ENCODE measurements at regions not wholly inside any gene's neighbourhood (a gene's known extent, or its start where the extent isn't known, plus 50 kb on each side); places are given as distances from the start of the nearest gene placed in this dataset.

- H3K4me3 Mint-ChIP-seq = no peak overlapping the region
- H3K27ac ChIP-seq (ENCODE audit: insufficient read length, low read depth, low read length) = no peak overlapping the region
- no CpG with 5 or more reads among the region's 3 CpGs for WGBS (ENCODE audit: extremely low coverage, insufficient read length, low lambda C conversion rate)
Measured at GRCh38 chr11:86749376-86749775, 51.0 kb upstream of the PRSS23 start.

More at GRCh38 chr11:86749376-86749775, 51.0 kb upstream of the PRSS23 start:
- Histone ChIP-seq H3K56ac (ENCODE audit: insufficient read length, low read depth, low read length) (no peak overlapping the region), H4K8ac (replicated peaks; ENCODE audit: insufficient read length, low read depth, low read length) (no peak overlapping the region), H3K14ac (ENCODE audit: insufficient read depth, low read length) (no peak overlapping the region), H3T11ph (ENCODE audit: low read length) (no peak overlapping the region), H3K4me1 (ENCODE audit: insufficient read depth, low read length) (no peaks in the 10 kb centered on the region), H2BK15ac (ENCODE audit: low read depth, low read length) (no peak overlapping the region), H3K9me3 (ENCODE audit: control insufficient read depth, low read depth, low read length) (no peaks in the 10 kb centered on the region), H4K91ac (ENCODE audit: insufficient read length, low read depth, low read length) (no peak overlapping the region), H3K4ac (ENCODE audit: low read depth, low read length) (no peak overlapping the region), H3K23ac (ENCODE audit: insufficient read length, low read depth, low read length) (no peak overlapping the region), H2BK120ac (ENCODE audit: low read depth, low read length, poor library complexity, severe bottlenecking) (no peak overlapping the region), H3K23me2 (ENCODE audit: insufficient read length, low read depth, low read length, poor library complexity, severe bottlenecking) (no peaks in the 10 kb centered on the region), H2BK5ac (ENCODE audit: insufficient read length, low read length) (no peak overlapping the region), H3K9ac (ENCODE audit: extremely low read depth, insufficient read length, low read length) (no peak overlapping the region), H2AFZ (ENCODE audit: low read length) (no peak overlapping the region), H2BK12ac (ENCODE audit: insufficient read length, low read depth, low read length) (no peak overlapping the region), H3K4me2 (ENCODE audit: insufficient read depth, insufficient read length, low read length) (no peak overlapping the region), H3K27me3 (ENCODE audit: insufficient read depth, low read length) (no peaks in the 10 kb centered on the region), H4K5ac (ENCODE audit: insufficient read length, low read depth, low read length) (no peak overlapping the region), H2BK20ac (ENCODE audit: low read depth, low read length, poor library complexity, severe bottlenecking) (no peak overlapping the region), H2AK5ac (ENCODE audit: insufficient read length, low read length) (no peak overlapping the region), H4K20me1 (ENCODE audit: control insufficient read depth, insufficient read depth, insufficient read length) (no peaks in the 10 kb centered on the region), H3K18ac (ENCODE audit: insufficient read length, low read depth, low read length) (no peak overlapping the region), H3K79me1 (ENCODE audit: insufficient read depth, low read depth, low read length, poor library complexity, severe bottlenecking) (no peaks in the 10 kb centered on the region), H3K79me2 (ENCODE audit: insufficient read depth, low read length) (no peaks in the 10 kb centered on the region)
- no peak overlapping the region for H3K27ac Mint-ChIP-seq
- peaks cover 2 to 6% of the 10 kb centered on the region in 2 experiments; a peak in 2 of 4 replicates for H3K4me1 Mint-ChIP-seq
- DNase-seq = peak; percentile 45
- H3K9me3 Mint-ChIP-seq = no peaks in the 10 kb centered on the region; a peak in 1 of 5 replicates
- no peaks in the 10 kb centered on the region; a peak in 2 of 7 replicates for H3K36me3 Mint-ChIP-seq (ENCODE audit: insufficient read depth in 1 of 3, low read depth in 3 of 3)
- H3K27me3 Mint-ChIP-seq (ENCODE audit: low read depth) = peaks cover 2% of the 10 kb centered on the region; the same call in 1 of the 2 replicates
- TF ChIP-seq, protein P1, sequence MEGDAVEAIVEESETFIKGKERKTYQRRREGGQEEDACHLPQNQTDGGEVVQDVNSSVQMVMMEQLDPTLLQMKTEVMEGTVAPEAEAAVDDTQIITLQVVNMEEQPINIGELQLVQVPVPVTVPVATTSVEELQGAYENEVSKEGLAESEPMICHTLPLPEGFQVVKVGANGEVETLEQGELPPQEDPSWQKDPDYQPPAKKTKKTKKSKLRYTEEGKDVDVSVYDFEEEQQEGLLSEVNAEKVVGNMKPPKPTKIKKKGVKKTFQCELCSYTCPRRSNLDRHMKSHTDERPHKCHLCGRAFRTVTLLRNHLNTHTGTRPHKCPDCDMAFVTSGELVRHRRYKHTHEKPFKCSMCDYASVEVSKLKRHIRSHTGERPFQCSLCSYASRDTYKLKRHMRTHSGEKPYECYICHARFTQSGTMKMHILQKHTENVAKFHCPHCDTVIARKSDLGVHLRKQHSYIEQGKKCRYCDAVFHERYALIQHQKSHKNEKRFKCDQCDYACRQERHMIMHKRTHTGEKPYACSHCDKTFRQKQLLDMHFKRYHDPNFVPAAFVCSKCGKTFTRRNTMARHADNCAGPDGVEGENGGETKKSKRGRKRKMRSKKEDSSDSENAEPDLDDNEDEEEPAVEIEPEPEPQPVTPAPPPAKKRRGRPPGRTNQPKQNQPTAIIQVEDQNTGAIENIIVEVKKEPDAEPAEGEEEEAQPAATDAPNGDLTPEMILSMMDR (conservative IDR thresholded peaks at IDR 0.05) = peak; percentile 57
